ENCODE measurements at regions not wholly inside any gene's neighbourhood (a gene's known extent, or its start where the extent isn't known, plus 50 kb on each side); places are given as distances from the start of the nearest gene placed in this dataset.

DNA sequence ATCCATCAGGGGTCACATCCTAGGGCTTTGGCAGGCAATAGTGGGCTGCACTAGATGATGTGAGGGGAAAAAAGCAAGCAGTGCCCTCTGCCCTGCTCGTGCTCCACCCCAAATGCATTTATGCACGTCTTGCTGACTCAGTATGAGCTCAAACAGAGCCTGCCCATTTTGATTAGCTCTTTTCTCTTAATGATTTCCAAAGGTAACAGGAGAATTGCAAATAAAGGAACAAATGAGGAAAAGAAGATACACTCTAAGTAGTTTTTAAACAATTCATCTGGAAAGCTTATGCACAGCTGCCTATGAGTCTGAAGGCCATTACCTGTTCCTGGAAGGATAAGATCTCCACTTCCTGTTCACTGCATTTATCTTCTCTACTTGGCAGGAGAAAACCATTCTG is 364.2 kb downstream of the TMEM232 start:
- DNase-seq (ENCODE audit: low read depth) = no peak

GRCh38 chr5:110366716-110367115 is 359.8 kb downstream of the TMEM232 start:
- no peak for DNase-seq (ENCODE audit: low read depth)

All from iris pigment epithelial cell (primary cell).